MM.1S (cell line): ENCODE measurements at regions not wholly inside any gene's neighbourhood (a gene's known extent, or its start where the extent isn't known, plus 50 kb on each side); places are given as distances from the start of the nearest gene placed in this dataset.
"Not testable (repeated sequence)": the region's sequence is repeated elsewhere in the genome, so short reads cannot be mapped to it uniquely, and the experiment has no call there.

Source experiments
- DNase-seq: peaks from one replicate; pipeline ENCODE4 v3.0.0-alpha.2; 2015
- H2AFZ ChIP-seq: fragments of 300-600 bp; sonication (generic); 2 replicates; pipeline ENCODE4 v1.6.0; 2016; ENCODE audit warnings: antibody characterized with exemption, low read length
- H3F3A ChIP-seq: fragments of 300-600 bp; sonication (generic); 2 replicates; pipeline ENCODE4 v1.6.1; 2016; ENCODE audit warnings: mild to moderate bottlenecking, antibody characterized with exemption, low read length, moderate library complexity, mixed read lengths; ENCODE audit not compliant: insufficient read depth
- H3K27ac ChIP-seq: fragments of 300-600 bp; sonication (generic); 2 replicates; pipeline ENCODE4 v1.5.1; 2016; ENCODE audit warnings: mild to moderate bottlenecking, low read length
- H3K27me3 ChIP-seq: fragments of 300-600 bp; sonication (generic); replicated peaks from 2 replicates; pipeline ENCODE4 v1.6.0; 2016; ENCODE audit warnings: low read length; ENCODE audit not compliant: insufficient read depth
- H3K36me3 ChIP-seq: fragments of 300-600 bp; sonication (generic); replicated peaks from 2 replicates; pipeline ENCODE4 v1.6.1; 2016; ENCODE audit warnings: mild to moderate bottlenecking, low read length, mixed read lengths; ENCODE audit not compliant: insufficient read depth
- H3K4me1 ChIP-seq: fragments of 300-600 bp; sonication (generic); 2 replicates; pipeline ENCODE4 v1.6.1; 2016; ENCODE audit warnings: low read length, mixed read lengths
- H3K4me2 ChIP-seq: fragments of 300-600 bp; sonication (generic); 2 replicates; pipeline ENCODE4 v1.6.0; 2016; ENCODE audit warnings: low read depth, low read length
- H3K4me3 ChIP-seq: fragments of 300-600 bp; sonication (generic); 2 replicates; pipeline ENCODE4 v1.5.1; 2016; ENCODE audit warnings: low read length, mixed read lengths
- H3K79me2 ChIP-seq: fragments of 300-600 bp; sonication (generic); 2 replicates; pipeline ENCODE4 v1.6.1; 2016; ENCODE audit warnings: mixed run types, low read length, mixed read lengths
- H3K9ac ChIP-seq: fragments of 300-600 bp; sonication (generic); 2 replicates; pipeline ENCODE4 v1.6.1; 2016; ENCODE audit warnings: low read length, mixed read lengths
- H3K9me2 ChIP-seq: fragments of 300-600 bp; sonication (generic); replicated peaks from 2 replicates; pipeline ENCODE4 v1.6.1; 2016; ENCODE audit warnings: mild to moderate bottlenecking, low read length, mixed read lengths; ENCODE audit not compliant: insufficient read depth
- H3K9me3 ChIP-seq: fragments of 300-600 bp; sonication (generic); replicated peaks from 2 replicates; pipeline ENCODE4 v1.6.1; 2016; ENCODE audit warnings: mild to moderate bottlenecking, low read length, mixed read lengths; ENCODE audit not compliant: insufficient read depth
- H4K20me1 ChIP-seq: fragments of 300-600 bp; sonication (generic); 2 replicates; pipeline ENCODE4 v1.6.1; 2016; ENCODE audit warnings: mild to moderate bottlenecking, low read length, moderate library complexity, mixed read lengths; ENCODE audit not compliant: insufficient read depth
- EZH2 ChIP-seq: fragments of 300-600 bp; sonication (generic); optimal IDR thresholded peaks from 2 replicates; pipeline ENCODE3; 2017; ENCODE audit warnings: low read depth, mild to moderate bottlenecking, antibody characterized with exemption, low read length, mixed read lengths
- EZH2phosphoT487 ChIP-seq: fragments of 300-600 bp; sonication (generic); IDR thresholded peaks from 2 replicates; pipeline ENCODE4 v1.6.1; 2018; ENCODE audit warnings: antibody characterized with exemption, low read length
- TF ChIP-seq, protein P1 (sequence below): fragments of 300-600 bp; sonication (generic); IDR thresholded peaks from 2 replicates; pipeline ENCODE4 v1.5.1; 2016; ENCODE audit warnings: antibody characterized with exemption, low read length, mixed read lengths

DNA sequence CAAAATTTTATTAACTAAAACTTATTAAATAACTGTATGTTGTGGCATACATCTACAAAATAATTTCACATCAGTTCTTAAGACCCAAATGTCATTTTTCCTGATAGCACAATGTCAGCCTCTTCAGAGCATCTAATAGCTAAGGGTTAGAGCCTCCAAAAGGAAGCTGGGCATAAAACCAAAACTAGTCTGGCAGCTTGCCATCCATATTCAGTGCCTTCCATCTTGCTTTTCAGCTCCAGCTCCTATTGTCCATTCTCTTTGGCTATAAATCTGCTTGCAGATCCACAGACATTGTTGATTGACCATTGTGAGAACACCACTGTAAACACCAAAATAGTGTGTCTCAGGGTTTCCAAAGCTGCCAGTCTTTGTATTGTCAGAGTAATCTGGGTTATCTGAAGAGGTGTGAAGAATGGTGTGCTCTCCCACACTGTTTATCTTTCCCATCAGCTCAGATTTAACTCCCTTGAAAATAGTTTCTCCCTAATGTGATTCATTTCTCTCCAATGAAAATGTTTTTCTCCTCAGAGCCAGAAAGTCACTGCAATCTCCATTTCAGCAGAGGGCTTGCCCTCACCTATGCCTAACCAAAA, 154.8 kb upstream of the KCNQ5 start:
- no peak overlapping the region for H2AFZ ChIP-seq
- DNase-seq: no peak
- no peaks in the 10 kb centered on the region for H3K9me3 ChIP-seq
- H3K27ac ChIP-seq: no peak overlapping the region
- H4K20me1 ChIP-seq: no peaks in the 10 kb centered on the region
- peaks cover 4% of the 10 kb centered on the region; the same call in 1 of the 2 replicates for H3K4me1 ChIP-seq
- H3K4me2 ChIP-seq: no peak overlapping the region
- H3K79me2 ChIP-seq: no peaks in the 10 kb centered on the region
- no peak overlapping the region for H3K4me3 ChIP-seq
- TF ChIP-seq EZH2 (no peak), EZH2phosphoT487 (no peak)
- TF ChIP-seq, protein P1, sequence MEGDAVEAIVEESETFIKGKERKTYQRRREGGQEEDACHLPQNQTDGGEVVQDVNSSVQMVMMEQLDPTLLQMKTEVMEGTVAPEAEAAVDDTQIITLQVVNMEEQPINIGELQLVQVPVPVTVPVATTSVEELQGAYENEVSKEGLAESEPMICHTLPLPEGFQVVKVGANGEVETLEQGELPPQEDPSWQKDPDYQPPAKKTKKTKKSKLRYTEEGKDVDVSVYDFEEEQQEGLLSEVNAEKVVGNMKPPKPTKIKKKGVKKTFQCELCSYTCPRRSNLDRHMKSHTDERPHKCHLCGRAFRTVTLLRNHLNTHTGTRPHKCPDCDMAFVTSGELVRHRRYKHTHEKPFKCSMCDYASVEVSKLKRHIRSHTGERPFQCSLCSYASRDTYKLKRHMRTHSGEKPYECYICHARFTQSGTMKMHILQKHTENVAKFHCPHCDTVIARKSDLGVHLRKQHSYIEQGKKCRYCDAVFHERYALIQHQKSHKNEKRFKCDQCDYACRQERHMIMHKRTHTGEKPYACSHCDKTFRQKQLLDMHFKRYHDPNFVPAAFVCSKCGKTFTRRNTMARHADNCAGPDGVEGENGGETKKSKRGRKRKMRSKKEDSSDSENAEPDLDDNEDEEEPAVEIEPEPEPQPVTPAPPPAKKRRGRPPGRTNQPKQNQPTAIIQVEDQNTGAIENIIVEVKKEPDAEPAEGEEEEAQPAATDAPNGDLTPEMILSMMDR: no peak
- H3K36me3 ChIP-seq: no peaks in the 10 kb centered on the region
- H3K9me2 ChIP-seq: no peaks in the 10 kb centered on the region
- no peaks in the 10 kb centered on the region for H3F3A ChIP-seq
- H3K27me3 ChIP-seq: no peaks in the 10 kb centered on the region
- H3K9ac ChIP-seq: no peak overlapping the region

DNA sequence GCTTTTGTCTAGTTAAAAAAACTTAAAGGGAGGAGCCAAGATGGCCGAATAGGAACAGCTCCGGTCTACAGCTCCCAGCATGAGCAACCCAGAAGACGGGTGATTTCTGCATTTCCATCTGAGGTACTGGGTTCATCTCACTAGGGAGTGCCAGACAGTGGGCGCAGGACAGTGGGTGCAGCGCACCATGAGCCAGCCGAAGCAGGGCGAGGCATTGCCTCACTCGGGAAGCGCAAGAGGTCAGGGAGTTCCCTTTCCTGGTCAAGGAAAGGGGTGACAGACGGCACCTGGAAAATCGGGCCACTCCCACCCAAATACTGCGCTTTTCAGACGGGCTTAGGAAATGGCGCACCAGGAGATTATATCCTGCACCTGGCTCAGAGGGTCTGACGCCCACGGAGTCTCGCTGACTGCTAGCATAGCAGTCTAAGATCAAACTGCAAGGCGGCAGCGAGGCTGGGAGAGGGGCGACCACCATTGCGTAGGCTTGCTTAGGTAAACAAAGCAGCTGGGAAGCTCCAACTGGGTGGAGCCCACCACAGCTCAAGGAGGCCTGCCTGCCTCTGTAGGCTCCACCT, 152.4 kb upstream of the KCNQ5 start:
- H3K27ac ChIP-seq, H3K4me3 ChIP-seq, DNase-seq, H3K79me2 ChIP-seq, H3K4me1 ChIP-seq, H3K27me3 ChIP-seq, H2AFZ ChIP-seq, H4K20me1 ChIP-seq, H3K4me2 ChIP-seq, H3K36me3 ChIP-seq, H3K9me3 ChIP-seq, H3F3A ChIP-seq, H3K9ac ChIP-seq, H3K9me2 ChIP-seq: not testable (repeated sequence)

DNA sequence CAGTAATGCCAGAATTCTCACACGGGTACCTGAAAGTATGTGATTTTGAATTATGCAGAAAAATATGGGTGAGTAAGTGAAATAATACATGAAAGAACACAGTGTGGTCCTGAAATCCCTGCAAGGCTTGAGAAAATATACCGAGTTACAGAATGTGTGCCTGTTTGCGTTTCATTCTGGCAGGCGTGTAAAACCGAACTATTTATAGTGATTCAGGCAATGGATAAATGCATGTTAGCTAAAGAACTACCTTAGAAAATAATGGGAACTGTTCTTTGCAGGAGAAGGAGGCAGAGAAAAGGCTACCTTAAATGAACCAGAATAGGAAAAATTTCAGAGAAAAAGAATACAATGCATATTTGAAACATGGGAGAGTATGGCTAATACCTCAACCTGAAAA, 145.8 kb upstream of the KCNQ5 start:
- no peaks in the 10 kb centered on the region for H3K9me2 ChIP-seq
- H3K4me2 ChIP-seq: no peak overlapping the region
- no peaks in the 10 kb centered on the region for H3K36me3 ChIP-seq
- no peaks in the 10 kb centered on the region for H3F3A ChIP-seq
- no peaks in the 10 kb centered on the region for H3K27me3 ChIP-seq
- H2AFZ ChIP-seq: no peak overlapping the region
- no peak for TF ChIP-seq EZH2phosphoT487
- TF ChIP-seq EZH2: no peak
- TF ChIP-seq, protein P1: no peak
- H3K79me2 ChIP-seq: no peaks in the 10 kb centered on the region
- DNase-seq: no peak
- no peak overlapping the region for H3K9ac ChIP-seq
- no peak overlapping the region for H3K27ac ChIP-seq
- H3K9me3 ChIP-seq: no peaks in the 10 kb centered on the region
- H4K20me1 ChIP-seq: no peaks in the 10 kb centered on the region
- H3K4me1 ChIP-seq: no peaks in the 10 kb centered on the region
- H3K4me3 ChIP-seq: no peak overlapping the region

DNA sequence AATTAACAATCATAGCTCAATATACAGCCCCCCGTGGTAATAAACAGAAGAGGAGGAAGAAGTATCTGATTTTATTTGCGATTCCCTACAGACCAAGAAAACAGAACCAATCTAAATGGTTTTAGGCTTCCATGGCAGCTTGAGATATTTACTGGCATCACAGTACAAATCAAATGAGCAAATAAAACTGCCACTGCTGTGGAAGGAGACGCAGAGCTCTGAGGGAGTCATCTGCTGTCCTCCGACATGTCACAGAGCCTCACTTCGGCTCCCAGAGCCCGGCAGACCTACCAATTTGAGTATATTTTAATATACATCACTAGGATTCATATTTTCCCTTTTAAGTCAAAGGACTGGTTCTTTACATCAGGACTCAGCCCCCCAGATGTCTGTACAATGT, 145.2 kb upstream of the KCNQ5 start:
- no peaks in the 10 kb centered on the region for H3K36me3 ChIP-seq
- H4K20me1 ChIP-seq: no peaks in the 10 kb centered on the region
- no peak overlapping the region for H3K9ac ChIP-seq
- no peaks in the 10 kb centered on the region for H3F3A ChIP-seq
- no peak for DNase-seq
- H3K9me3 ChIP-seq: no peaks in the 10 kb centered on the region
- no peaks in the 10 kb centered on the region for H3K79me2 ChIP-seq
- no peaks in the 10 kb centered on the region for H3K4me1 ChIP-seq
- TF ChIP-seq EZH2phosphoT487 (no peak), EZH2 (no peak)
- TF ChIP-seq, protein P1: no peak
- no peaks in the 10 kb centered on the region for H3K9me2 ChIP-seq
- H2AFZ ChIP-seq: no peak overlapping the region
- H3K27me3 ChIP-seq: no peaks in the 10 kb centered on the region
- H3K4me2 ChIP-seq: no peak overlapping the region
- no peak overlapping the region for H3K27ac ChIP-seq
- H3K4me3 ChIP-seq: no peak overlapping the region
